ENCODE measurements at regions not wholly inside any gene's neighbourhood (a gene's known extent, or its start where the extent isn't known, plus 50 kb on each side); places are given as distances from the start of the nearest gene placed in this dataset.

DNA sequence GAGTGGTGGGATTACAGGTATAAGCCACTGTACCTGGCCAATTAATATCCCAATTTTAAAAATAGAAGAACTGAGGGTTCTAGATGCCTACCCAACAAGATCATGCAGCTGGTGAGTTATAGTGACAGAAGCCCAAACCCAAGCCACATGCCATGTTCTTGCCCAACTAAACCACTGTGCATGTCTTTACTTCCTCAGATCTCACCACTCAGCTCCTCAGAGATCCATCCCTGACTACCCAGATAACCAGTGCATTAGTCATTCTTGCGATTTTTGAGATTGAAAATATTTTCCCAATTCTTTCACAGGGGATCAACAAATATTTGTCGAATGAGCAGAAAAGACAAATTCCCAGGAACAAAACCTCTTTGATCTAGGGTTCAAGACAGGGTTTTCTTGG is 303.1 kb downstream of the CBLN1 start:
- H3K27ac ChIP-seq, result no peak overlapping the region

DNA sequence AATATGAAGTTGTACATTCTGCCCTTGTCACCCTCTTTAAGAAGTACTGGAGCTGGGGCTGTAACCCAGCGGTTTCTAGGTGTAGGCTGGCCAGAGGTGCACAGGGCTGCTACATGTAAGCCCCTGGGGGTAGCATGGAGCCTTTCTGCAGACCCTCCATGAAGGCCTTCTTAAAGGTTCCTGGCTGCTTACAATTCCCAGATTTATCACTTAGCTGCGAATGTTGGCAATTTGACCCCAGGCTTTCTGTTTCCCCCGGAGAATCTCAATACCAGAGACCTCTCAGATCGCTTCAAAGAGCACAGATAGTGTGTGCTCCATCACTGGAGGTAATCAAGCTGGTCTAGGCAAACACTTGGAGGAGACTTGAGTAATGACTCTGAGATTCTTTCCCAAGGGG is 309.4 kb downstream of the CBLN1 start:
- Histone ChIP-seq H3K9me3 (no peaks in the 10 kb centered on the region), H3K4me3 (no peak overlapping the region), H3K4me1 (no peaks in the 10 kb centered on the region), H3K27ac (peak overlapping the region; percentile 46 to 71), H3K27me3 (no peaks in the 10 kb centered on the region), H3K36me3 (no peaks in the 10 kb centered on the region)
- no peak for DNase-seq
- intact Hi-C loops (cut with DNase I; ENCODE audit: low total_unique reads), result no loop called here
- no peak for TF ChIP-seq POLR2A (IDR thresholded peaks at IDR 0.05)
- TF ChIP-seq, protein P1, sequence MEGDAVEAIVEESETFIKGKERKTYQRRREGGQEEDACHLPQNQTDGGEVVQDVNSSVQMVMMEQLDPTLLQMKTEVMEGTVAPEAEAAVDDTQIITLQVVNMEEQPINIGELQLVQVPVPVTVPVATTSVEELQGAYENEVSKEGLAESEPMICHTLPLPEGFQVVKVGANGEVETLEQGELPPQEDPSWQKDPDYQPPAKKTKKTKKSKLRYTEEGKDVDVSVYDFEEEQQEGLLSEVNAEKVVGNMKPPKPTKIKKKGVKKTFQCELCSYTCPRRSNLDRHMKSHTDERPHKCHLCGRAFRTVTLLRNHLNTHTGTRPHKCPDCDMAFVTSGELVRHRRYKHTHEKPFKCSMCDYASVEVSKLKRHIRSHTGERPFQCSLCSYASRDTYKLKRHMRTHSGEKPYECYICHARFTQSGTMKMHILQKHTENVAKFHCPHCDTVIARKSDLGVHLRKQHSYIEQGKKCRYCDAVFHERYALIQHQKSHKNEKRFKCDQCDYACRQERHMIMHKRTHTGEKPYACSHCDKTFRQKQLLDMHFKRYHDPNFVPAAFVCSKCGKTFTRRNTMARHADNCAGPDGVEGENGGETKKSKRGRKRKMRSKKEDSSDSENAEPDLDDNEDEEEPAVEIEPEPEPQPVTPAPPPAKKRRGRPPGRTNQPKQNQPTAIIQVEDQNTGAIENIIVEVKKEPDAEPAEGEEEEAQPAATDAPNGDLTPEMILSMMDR (IDR thresholded peaks at IDR 0.05), result no peak

More for the DNA sequence above, 303.1 kb downstream of the CBLN1 start:
- Histone ChIP-seq H3K36me3 (no peaks in the 10 kb centered on the region), H3K4me1 (no peaks in the 10 kb centered on the region), H3K27me3 (no peaks in the 10 kb centered on the region), H3K4me3 (no peak overlapping the region), H3K9me3 (no peaks in the 10 kb centered on the region)
- intact Hi-C loops (cut with DNase I; ENCODE audit: low total_unique reads), result no loop called here
- DNase-seq, result no peak
- TF ChIP-seq, protein P1 (IDR thresholded peaks at IDR 0.05), result no peak
- no peak for TF ChIP-seq POLR2A (IDR thresholded peaks at IDR 0.05)

DNA sequence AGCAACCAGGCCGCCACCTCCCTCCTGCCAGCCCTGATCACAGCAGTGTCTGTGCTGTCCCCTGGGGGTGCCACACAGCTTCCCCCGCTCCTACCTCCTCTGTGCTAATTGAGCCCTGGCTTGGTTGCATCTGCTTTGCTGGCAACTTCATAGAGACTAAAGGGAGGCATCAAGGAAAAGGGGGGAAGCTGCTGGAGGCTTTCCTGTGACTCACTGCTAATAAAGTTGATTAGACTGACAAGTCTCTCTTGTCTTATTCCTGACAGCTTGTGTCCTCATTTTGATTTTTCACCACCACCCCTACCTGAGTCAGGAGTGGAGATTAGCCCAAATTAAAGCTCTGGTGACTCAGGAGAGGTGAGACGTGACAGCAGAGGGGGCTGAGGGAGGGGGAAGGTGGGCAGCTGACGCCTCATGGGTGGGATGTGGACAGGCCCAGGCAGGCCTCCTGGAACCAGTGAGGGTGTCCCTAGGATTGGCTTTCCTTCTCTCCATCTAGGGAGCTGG is 310.0 kb downstream of the CBLN1 start:
- DNase-seq, result peak; percentile 32 to 58
- Histone ChIP-seq H3K36me3 (no peaks in the 10 kb centered on the region), H3K27ac (peak overlapping the region; percentile 46 to 71), H3K9me3 (no peaks in the 10 kb centered on the region), H3K4me1 (no peaks in the 10 kb centered on the region), H3K27me3 (no peaks in the 10 kb centered on the region), H3K4me3 (no peak overlapping the region)
- TF ChIP-seq, protein P1 (IDR thresholded peaks at IDR 0.05), result no peak
- no peak for TF ChIP-seq POLR2A (IDR thresholded peaks at IDR 0.05)
- intact Hi-C loops (cut with DNase I; ENCODE audit: low total_unique reads), result no loop called here

DNA sequence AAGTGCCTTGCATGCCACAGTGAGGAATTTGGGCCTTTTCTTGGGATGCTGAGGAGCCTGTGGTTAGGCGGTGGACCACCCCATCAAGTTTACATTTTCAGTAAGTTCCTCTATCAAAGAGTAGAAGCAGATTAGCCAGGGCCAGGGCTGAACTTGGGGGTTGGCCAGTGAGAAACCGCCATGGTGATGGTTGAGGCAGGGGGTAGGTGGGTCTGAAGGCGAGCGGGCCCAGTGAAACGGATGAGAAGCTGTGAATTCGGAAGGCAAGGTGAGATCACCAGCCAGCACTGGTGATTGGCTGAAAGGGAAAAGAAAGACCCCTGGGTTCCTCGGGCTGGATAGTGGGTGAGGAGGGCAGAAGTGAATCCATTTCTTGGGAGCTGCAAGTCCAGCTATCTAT is 311.4 kb downstream of the CBLN1 start:
- no peak for DNase-seq
- Histone ChIP-seq H3K27me3 (no peaks in the 10 kb centered on the region), H3K27ac (no peak overlapping the region), H3K9me3 (no peaks in the 10 kb centered on the region), H3K4me1 (no peaks in the 10 kb centered on the region), H3K36me3 (no peaks in the 10 kb centered on the region), H3K4me3 (no peak overlapping the region)
- intact Hi-C loops (cut with DNase I; ENCODE audit: low total_unique reads), result no loop called here
- TF ChIP-seq, protein P1 (IDR thresholded peaks at IDR 0.05), result no peak
- TF ChIP-seq POLR2A (IDR thresholded peaks at IDR 0.05), result no peak

DNA sequence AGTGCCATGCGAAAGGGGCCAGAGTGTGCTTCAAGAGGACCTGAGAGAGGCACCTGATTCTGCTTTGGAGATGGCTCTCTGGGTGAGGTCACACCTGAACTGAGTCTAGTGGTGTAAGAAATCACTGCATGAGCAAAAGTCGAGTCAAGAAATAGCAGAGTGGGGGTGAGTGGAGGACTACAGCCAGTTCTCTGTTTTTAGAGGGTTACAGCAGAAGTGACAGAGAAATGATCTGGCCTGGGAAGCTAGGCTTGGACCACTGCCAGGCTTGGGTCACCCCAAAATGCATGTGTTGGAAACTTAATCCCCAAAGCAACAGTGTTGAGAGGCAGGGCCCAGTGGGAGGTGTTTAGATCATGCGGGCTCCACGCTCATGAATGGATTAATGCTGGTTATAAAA is 312.0 kb downstream of the CBLN1 start:
- Histone ChIP-seq H3K9me3 (no peaks in the 10 kb centered on the region), H3K4me1 (no peaks in the 10 kb centered on the region), H3K36me3 (no peaks in the 10 kb centered on the region), H3K27me3 (no peaks in the 10 kb centered on the region), H3K4me3 (no peak overlapping the region), H3K27ac (no peak overlapping the region)
- intact Hi-C loops (cut with DNase I; ENCODE audit: low total_unique reads), result no loop called here
- TF ChIP-seq, protein P1 (IDR thresholded peaks at IDR 0.05), result no peak
- no peak for TF ChIP-seq POLR2A (IDR thresholded peaks at IDR 0.05)
- DNase-seq, result no peak

All from uterus (tissue), 3 donors.